ENCODE measurements at regions not wholly inside any gene's neighbourhood (a gene's known extent, or its start where the extent isn't known, plus 50 kb on each side); places are given as distances from the start of the nearest gene placed in this dataset.

- TF ChIP-seq POLR2A (IDR thresholded peaks at IDR 0.05) (no peak), POLR2AphosphoS5 (IDR thresholded peaks at IDR 0.05) (no peak)
- Histone ChIP-seq H3K27ac (no peak overlapping the region), H3K27me3 (replicated peaks; ENCODE audit: insufficient read depth) (no peaks in the 10 kb centered on the region), H3K4me3 (no peak overlapping the region), H3K36me3 (no peaks in the 10 kb centered on the region), H3K9me3 (no peaks in the 10 kb centered on the region), H3K4me1 (replicated peaks) (no peaks in the 10 kb centered on the region)
- DNase-seq (ENCODE audit: low spot score), result no peak
- 64% methylated on average over 6 of the region's 17 CpGs for WGBS
- intact Hi-C loops (cut with DNase I), result no loop called here
These were observed 221.2 kb upstream of the ATP6AP2 start for GRCh38 chrX:40359593-40359992.

- TF ChIP-seq POLR2AphosphoS5 (IDR thresholded peaks at IDR 0.05) (no peak), CTCF (IDR thresholded peaks at IDR 0.05) (no peak), POLR2A (IDR thresholded peaks at IDR 0.05) (no peak)
- WGBS, result 100% methylated on average over 8 of the region's 15 CpGs
- Histone ChIP-seq H3K9me3 (no peaks in the 10 kb centered on the region), H3K36me3 (no peaks in the 10 kb centered on the region), H3K27ac (no peak overlapping the region), H3K4me3 (no peak overlapping the region), H3K27me3 (replicated peaks; ENCODE audit: insufficient read depth) (no peaks in the 10 kb centered on the region), H3K4me1 (replicated peaks) (no peaks in the 10 kb centered on the region)
- intact Hi-C loops (cut with DNase I), result no loop called here
- DNase-seq (ENCODE audit: low spot score), result no peak
These were observed 221.8 kb upstream of the ATP6AP2 start for GRCh38 chrX:40358994-40359393.

- H3K4me3 ChIP-seq, result no peak overlapping the region
- WGBS, result 86% methylated on average over 2 of the region's 2 CpGs
- no peak for DNase-seq (ENCODE audit: low spot score)
- no peaks in the 10 kb centered on the region for H3K9me3 ChIP-seq
- intact Hi-C loops (cut with DNase I), result no loop called here
- H3K27ac ChIP-seq, result no peak overlapping the region
- no peaks in the 10 kb centered on the region for H3K36me3 ChIP-seq
- TF ChIP-seq CTCF (IDR thresholded peaks at IDR 0.05) (no peak), POLR2A (IDR thresholded peaks at IDR 0.05) (no peak)
- H3K27me3 ChIP-seq (replicated peaks; ENCODE audit: insufficient read depth), result no peaks in the 10 kb centered on the region
- H3K4me1 ChIP-seq (replicated peaks), result no peaks in the 10 kb centered on the region
These were observed 231.5 kb upstream of the ATP6AP2 start for GRCh38 chrX:40349251-40349650.

- intact Hi-C loops (cut with DNase I), result no loop called here
- no peak for TF ChIP-seq POLR2AphosphoS5 (IDR thresholded peaks at IDR 0.05)
- TF ChIP-seq CTCF (IDR thresholded peaks at IDR 0.05), result no peak
- TF ChIP-seq POLR2A (IDR thresholded peaks at IDR 0.05), result no peak
- 77% methylated on average over 1 of the region's 1 CpG for WGBS
These were observed 234.4 kb upstream of the ATP6AP2 start for GRCh38 chrX:40346379-40346778.

GRCh38 chrX:40343319-40343718, 237.5 kb upstream of the ATP6AP2 start:
- Histone ChIP-seq H3K9me3 (no peaks in the 10 kb centered on the region), H3K4me1 (replicated peaks) (no peaks in the 10 kb centered on the region), H3K27me3 (replicated peaks; ENCODE audit: insufficient read depth) (no peaks in the 10 kb centered on the region), H3K4me3 (no peak overlapping the region), H3K36me3 (no peaks in the 10 kb centered on the region), H3K27ac (no peak overlapping the region)
- TF ChIP-seq POLR2A (IDR thresholded peaks at IDR 0.05) (no peak), POLR2AphosphoS5 (IDR thresholded peaks at IDR 0.05) (no peak), CTCF (IDR thresholded peaks at IDR 0.05) (no peak)
- 84% methylated on average over 3 of the region's 12 CpGs for WGBS
- intact Hi-C loops (cut with DNase I), result no loop called here
- no peak for DNase-seq (ENCODE audit: low spot score)

More at GRCh38 chrX:40346379-40346778, 234.4 kb upstream of the ATP6AP2 start:
- Histone ChIP-seq H3K27me3 (replicated peaks; ENCODE audit: insufficient read depth) (no peaks in the 10 kb centered on the region), H3K36me3 (no peaks in the 10 kb centered on the region), H3K9me3 (no peaks in the 10 kb centered on the region), H3K4me3 (no peak overlapping the region), H3K27ac (no peak overlapping the region), H3K4me1 (replicated peaks) (no peaks in the 10 kb centered on the region)
- DNase-seq (ENCODE audit: low spot score), result no peak
